CD14-positive monocyte (primary cell): ENCODE measurements at regions not wholly inside any gene's neighbourhood (a gene's known extent, or its start where the extent isn't known, plus 50 kb on each side); places are given as distances from the start of the nearest gene placed in this dataset.

Experiments used
- DNase-seq, 3 donors: peaks; one replicate each; pipeline ENCODE4 v3.0.0-alpha.2; 2011 to 2022
- H2AFZ ChIP-seq: 2 replicates; pipeline ENCODE4 v1.6.0; 2012; ENCODE audit warnings: mild to moderate bottlenecking, low read depth, low read length, inconsistent platforms; ENCODE audit not compliant: insufficient read depth, poor library complexity, severe bottlenecking
- H3K27ac ChIP-seq, 2 donors: 1 replicate in 1 of 2; 2 replicates in 1 of 2; pipeline ENCODE4 v1.5.1; 2012 to 2013; ENCODE audit warnings: low read length in 2 of 2, control low read depth in 1 of 2, inconsistent platforms in 1 of 2, low read depth in 1 of 2, mild to moderate bottlenecking in 1 of 2
- H3K27me3 ChIP-seq, 2 donors: one replicate each; pipeline versions ENCODE4 v1.6.0 to v1.6.1; 2011 to 2013; ENCODE audit warnings: low read length in 2 of 2; ENCODE audit not compliant: control insufficient read depth in 2 of 2, insufficient read depth in 2 of 2
- H3K36me3 ChIP-seq, 2 donors: replicated peaks in 1 of 2; 1 replicate in 1 of 2; 2 replicates in 1 of 2; pipeline versions ENCODE4 v1.5.1 to v1.6.1; 2012 to 2013; ENCODE audit warnings: low read length in 2 of 2, control low read depth in 1 of 2, inconsistent platforms in 1 of 2, mild to moderate bottlenecking in 1 of 2; ENCODE audit not compliant: insufficient read depth in 2 of 2, control insufficient read depth in 1 of 2
- H3K4me1 ChIP-seq, 2 donors: 1 replicate in 1 of 2; 2 replicates in 1 of 2; pipeline versions ENCODE4 v1.5.1 to v1.6.1; 2012 to 2013; ENCODE audit warnings: low read length in 2 of 2, control low read depth in 1 of 2, inconsistent platforms in 1 of 2, mild to moderate bottlenecking in 1 of 2, moderate library complexity in 1 of 2; ENCODE audit not compliant: insufficient read depth in 2 of 2, control insufficient read depth in 1 of 2
- H3K4me2 ChIP-seq: replicated peaks from 2 replicates; pipeline ENCODE3; 2012; ENCODE audit warnings: low read length, moderate library complexity, mild to moderate bottlenecking; ENCODE audit not compliant: poor library complexity, severe bottlenecking; ENCODE audit errors: extremely low read depth
- H3K4me3 ChIP-seq, 3 experiments: fragments of 200-600 bp in 1 of 3; sonication (generic) in 1 of 3; replicated peaks in 1 of 3; 1 replicate in 2 of 3; 2 replicates in 1 of 3; pipeline ENCODE4 v1.5.1; 2011 to 2013; ENCODE audit warnings: low read length in 3 of 3, mild to moderate bottlenecking in 3 of 3, control low read depth in 2 of 3, low read depth in 2 of 3, inconsistent platforms in 1 of 3, moderate library complexity in 1 of 3
- H3K79me2 ChIP-seq: 2 replicates; pipeline ENCODE4 v1.6.0; 2012; ENCODE audit warnings: mild to moderate bottlenecking, control low read depth, inconsistent platforms, low read length, moderate library complexity; ENCODE audit not compliant: insufficient read depth
- H3K9ac ChIP-seq: 2 replicates; pipeline ENCODE4 v1.6.0; 2017; ENCODE audit warnings: low read length, mild to moderate bottlenecking; ENCODE audit not compliant: insufficient read depth, poor library complexity, severe bottlenecking
- H3K9me3 ChIP-seq, 2 donors: replicated peaks in 1 of 2; 1 replicate in 1 of 2; 2 replicates in 1 of 2; pipeline versions ENCODE4 v1.5.1 to v1.6.1; 2012 to 2013; ENCODE audit warnings: low read length in 2 of 2, control low read depth in 1 of 2; ENCODE audit not compliant: control insufficient read depth in 1 of 2, insufficient read depth in 1 of 2
- H4K20me1 ChIP-seq: 2 replicates; pipeline ENCODE4 v1.6.0; 2012; ENCODE audit warnings: mild to moderate bottlenecking, low read length, control low read depth, moderate library complexity; ENCODE audit not compliant: insufficient read depth
- H3K27ac Mint-ChIP-seq, 7 donors: one replicate each; pipeline ENCODE4 v1.8.0; 2020; ENCODE audit warnings: mild to moderate bottlenecking in 7 of 7, mixed read lengths in 7 of 7, moderate library complexity in 6 of 7, inconsistent platforms in 2 of 7
- H3K27me3 Mint-ChIP-seq, 3 donors: one replicate each; pipeline ENCODE4 v1.8.0; 2021 to 2022; ENCODE audit warnings: low read depth in 3 of 3, mild to moderate bottlenecking in 3 of 3, mixed read lengths in 3 of 3, moderate library complexity in 3 of 3, inconsistent platforms in 1 of 3
- H3K36me3 Mint-ChIP-seq, 2 donors: one replicate each; pipeline ENCODE4 v1.8.0; 2020; ENCODE audit warnings: mixed read lengths in 2 of 2, inconsistent platforms in 1 of 2, mild to moderate bottlenecking in 1 of 2
- H3K4me1 Mint-ChIP-seq: one replicate; pipeline ENCODE4 v1.8.0; 2020; ENCODE audit warnings: mild to moderate bottlenecking, mixed read lengths
- H3K4me3 Mint-ChIP-seq, 2 donors: one replicate each; pipeline ENCODE4 v1.8.0; 2020; ENCODE audit warnings: mild to moderate bottlenecking in 2 of 2, mixed read lengths in 2 of 2, moderate library complexity in 1 of 2
- H3K9me3 Mint-ChIP-seq, 7 donors: one replicate each; pipeline ENCODE4 v1.8.0; 2020 to 2022; ENCODE audit warnings: mixed read lengths in 7 of 7, mild to moderate bottlenecking in 6 of 7, moderate library complexity in 6 of 7, inconsistent platforms in 2 of 7
- WGBS: methylation state at CpG from one replicate; pipeline ENCODE4 v1.1.5; 2013; ENCODE audit warnings: missing lambda C conversion rate; ENCODE audit not compliant: insufficient coverage; 5-methylcytosine and 5-hydroxymethylcytosine counted together
- intact Hi-C, 2 donors: fragments of 100-400 bp; cut with micrococcal nuclease; formaldehyde crosslinking; loops; one replicate each; pipeline versions ENCODE4 v1.15.0 to v1.15.1; 2023
- TF ChIP-seq, protein P1 (sequence below): fragments of 200-600 bp; IDR thresholded peaks from one replicate; pipeline ENCODE4 v1.8.0; 2022; ENCODE audit warnings: antibody characterized with exemption, mild to moderate bottlenecking

DNA sequence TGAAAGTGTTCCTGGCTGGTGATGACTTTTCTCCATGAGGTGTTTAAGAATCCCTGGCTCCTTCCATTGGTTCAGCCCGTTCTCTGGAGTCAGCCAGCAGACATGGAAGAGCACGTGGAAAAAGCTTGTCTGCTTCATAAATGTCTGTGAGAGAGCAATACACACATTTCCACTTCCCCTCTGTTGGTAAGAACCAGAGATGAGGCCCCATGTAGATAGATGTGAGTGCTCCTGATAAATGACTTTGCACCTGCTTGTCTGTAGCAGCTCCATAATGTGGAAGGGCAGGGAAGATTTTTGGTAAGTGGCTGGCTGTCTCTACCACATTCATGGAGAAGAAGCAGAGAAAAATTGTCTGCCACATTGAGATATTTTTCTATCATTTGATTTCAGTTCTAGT is 325.8 kb downstream of the LMO7 start:
- no peak overlapping the region for H3K4me3 Mint-ChIP-seq
- Histone ChIP-seq H3K4me3 (no peak overlapping the region), H3K27ac (no peak overlapping the region), H3K36me3 (no peaks in the 10 kb centered on the region), H3K4me1 (no peaks in the 10 kb centered on the region), H3K9me3 (no peaks in the 10 kb centered on the region), H3K9ac (no peak overlapping the region), H2AFZ (no peak overlapping the region), H3K4me2 (no peak overlapping the region), H3K79me2 (no peaks in the 10 kb centered on the region), H3K27me3 (no peaks in the 10 kb centered on the region), H4K20me1 (no peaks in the 10 kb centered on the region)
- no peak overlapping the region for H3K27ac Mint-ChIP-seq
- H3K9me3 Mint-ChIP-seq: no peaks in the 10 kb centered on the region
- DNase-seq: no peak
- WGBS: 63% methylated on average over 1 of the region's 2 CpGs
- intact Hi-C loops: no loop called here
- TF ChIP-seq, protein P1, sequence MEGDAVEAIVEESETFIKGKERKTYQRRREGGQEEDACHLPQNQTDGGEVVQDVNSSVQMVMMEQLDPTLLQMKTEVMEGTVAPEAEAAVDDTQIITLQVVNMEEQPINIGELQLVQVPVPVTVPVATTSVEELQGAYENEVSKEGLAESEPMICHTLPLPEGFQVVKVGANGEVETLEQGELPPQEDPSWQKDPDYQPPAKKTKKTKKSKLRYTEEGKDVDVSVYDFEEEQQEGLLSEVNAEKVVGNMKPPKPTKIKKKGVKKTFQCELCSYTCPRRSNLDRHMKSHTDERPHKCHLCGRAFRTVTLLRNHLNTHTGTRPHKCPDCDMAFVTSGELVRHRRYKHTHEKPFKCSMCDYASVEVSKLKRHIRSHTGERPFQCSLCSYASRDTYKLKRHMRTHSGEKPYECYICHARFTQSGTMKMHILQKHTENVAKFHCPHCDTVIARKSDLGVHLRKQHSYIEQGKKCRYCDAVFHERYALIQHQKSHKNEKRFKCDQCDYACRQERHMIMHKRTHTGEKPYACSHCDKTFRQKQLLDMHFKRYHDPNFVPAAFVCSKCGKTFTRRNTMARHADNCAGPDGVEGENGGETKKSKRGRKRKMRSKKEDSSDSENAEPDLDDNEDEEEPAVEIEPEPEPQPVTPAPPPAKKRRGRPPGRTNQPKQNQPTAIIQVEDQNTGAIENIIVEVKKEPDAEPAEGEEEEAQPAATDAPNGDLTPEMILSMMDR: no peak
- H3K27me3 Mint-ChIP-seq: no peaks in the 10 kb centered on the region
- no peaks in the 10 kb centered on the region for H3K36me3 Mint-ChIP-seq
- no peaks in the 10 kb centered on the region for H3K4me1 Mint-ChIP-seq

DNA sequence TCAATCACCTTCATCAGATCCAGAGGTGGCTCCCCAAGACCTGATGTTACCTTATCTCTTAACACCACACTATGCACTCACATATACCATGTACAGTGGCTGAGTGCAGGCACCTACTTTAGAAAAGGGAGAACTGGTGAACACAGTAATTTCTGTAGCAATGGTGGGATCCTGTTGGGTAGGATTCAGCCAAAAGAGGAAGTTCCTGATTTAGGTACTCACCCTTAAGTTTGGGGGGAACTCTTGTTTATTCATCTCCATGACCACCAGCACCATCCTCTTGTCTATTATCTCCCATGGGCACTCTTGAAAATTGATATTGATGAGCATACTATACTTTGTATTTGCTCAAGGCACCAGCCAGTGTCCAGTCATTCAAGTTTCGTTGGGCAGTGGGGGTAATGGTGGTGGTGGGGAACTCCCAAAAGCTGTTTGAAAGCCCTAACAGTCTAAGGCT is 324.4 kb downstream of the LMO7 start:
- Histone ChIP-seq H3K27me3 (no peaks in the 10 kb centered on the region), H3K79me2 (no peaks in the 10 kb centered on the region), H3K36me3 (no peaks in the 10 kb centered on the region), H3K9me3 (no peaks in the 10 kb centered on the region), H3K4me3 (no peak overlapping the region), H4K20me1 (no peaks in the 10 kb centered on the region), H2AFZ (no peak overlapping the region), H3K27ac (no peak overlapping the region), H3K4me2 (no peak overlapping the region), H3K9ac (no peak overlapping the region), H3K4me1 (no peaks in the 10 kb centered on the region)
- intact Hi-C loops: no loop called here
- no CpG with 5 or more reads among the region's 1 CpG for WGBS
- no peak for DNase-seq
- Mint-ChIP-seq H3K27me3 (no peaks in the 10 kb centered on the region), H3K9me3 (peaks cover 0 to 2% (median 0%) of the 10 kb centered on the region in 7 donors), H3K4me1 (no peaks in the 10 kb centered on the region), H3K4me3 (no peak overlapping the region), H3K27ac (no peak overlapping the region), H3K36me3 (no peaks in the 10 kb centered on the region)
- TF ChIP-seq, protein P1: no peak
